GM06990 (cell line): ENCODE measurements at regions not wholly inside any gene's neighbourhood (a gene's known extent, or its start where the extent isn't known, plus 50 kb on each side); places are given as distances from the start of the nearest gene placed in this dataset.

Experiments
- DNase-seq: peaks from one replicate; pipeline ENCODE4 v3.0.0-alpha.2; 2011; ENCODE audit not compliant: insufficient read length; ENCODE audit errors: extremely low read depth
- H3K27me3 ChIP-seq: replicated peaks from 2 replicates; pipeline ENCODE4 v1.6.0; 2011; ENCODE audit warnings: low read length; ENCODE audit not compliant: control insufficient read depth, insufficient read depth
- H3K36me3 ChIP-seq: 2 replicates; pipeline ENCODE4 v1.5.1; 2011; ENCODE audit warnings: low read length; ENCODE audit not compliant: control insufficient read depth, insufficient read depth
- H3K4me3 ChIP-seq: replicated peaks from 2 replicates; pipeline ENCODE4 v1.5.1; 2011; ENCODE audit warnings: low read depth, mild to moderate bottlenecking, control low read depth, low read length
- TF ChIP-seq, protein P1 (sequence below): IDR thresholded peaks from 2 replicates; pipeline ENCODE4 v1.5.1; 2011; ENCODE audit warnings: low read length, control low read depth, mild to moderate bottlenecking, inconsistent platforms; ENCODE audit not compliant: insufficient read depth, poor library complexity, severe bottlenecking

DNA sequence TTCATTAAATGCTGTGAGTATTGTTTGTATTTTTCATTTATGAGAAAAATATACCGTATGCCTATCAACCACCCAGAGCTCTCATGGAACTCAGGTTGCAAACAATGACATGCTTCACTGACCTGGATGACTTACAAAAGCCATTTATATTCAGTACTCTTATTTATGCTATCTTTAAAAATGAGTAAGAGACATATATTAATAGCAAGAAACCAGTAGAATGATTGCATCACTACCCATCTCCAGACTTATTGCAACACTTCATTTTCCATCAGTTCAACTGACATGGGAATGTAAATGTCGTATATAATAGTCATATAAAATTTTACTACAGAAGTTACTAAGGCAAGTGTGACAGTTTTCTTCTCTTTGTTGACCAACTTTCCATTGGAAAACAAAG is 69.1 kb downstream of the OTP start:
- no peaks in the 10 kb centered on the region for H3K27me3 ChIP-seq
- no peaks in the 10 kb centered on the region for H3K36me3 ChIP-seq
- no peak for DNase-seq
- H3K4me3 ChIP-seq = no peak overlapping the region
- TF ChIP-seq, protein P1, sequence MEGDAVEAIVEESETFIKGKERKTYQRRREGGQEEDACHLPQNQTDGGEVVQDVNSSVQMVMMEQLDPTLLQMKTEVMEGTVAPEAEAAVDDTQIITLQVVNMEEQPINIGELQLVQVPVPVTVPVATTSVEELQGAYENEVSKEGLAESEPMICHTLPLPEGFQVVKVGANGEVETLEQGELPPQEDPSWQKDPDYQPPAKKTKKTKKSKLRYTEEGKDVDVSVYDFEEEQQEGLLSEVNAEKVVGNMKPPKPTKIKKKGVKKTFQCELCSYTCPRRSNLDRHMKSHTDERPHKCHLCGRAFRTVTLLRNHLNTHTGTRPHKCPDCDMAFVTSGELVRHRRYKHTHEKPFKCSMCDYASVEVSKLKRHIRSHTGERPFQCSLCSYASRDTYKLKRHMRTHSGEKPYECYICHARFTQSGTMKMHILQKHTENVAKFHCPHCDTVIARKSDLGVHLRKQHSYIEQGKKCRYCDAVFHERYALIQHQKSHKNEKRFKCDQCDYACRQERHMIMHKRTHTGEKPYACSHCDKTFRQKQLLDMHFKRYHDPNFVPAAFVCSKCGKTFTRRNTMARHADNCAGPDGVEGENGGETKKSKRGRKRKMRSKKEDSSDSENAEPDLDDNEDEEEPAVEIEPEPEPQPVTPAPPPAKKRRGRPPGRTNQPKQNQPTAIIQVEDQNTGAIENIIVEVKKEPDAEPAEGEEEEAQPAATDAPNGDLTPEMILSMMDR = no peak

DNA sequence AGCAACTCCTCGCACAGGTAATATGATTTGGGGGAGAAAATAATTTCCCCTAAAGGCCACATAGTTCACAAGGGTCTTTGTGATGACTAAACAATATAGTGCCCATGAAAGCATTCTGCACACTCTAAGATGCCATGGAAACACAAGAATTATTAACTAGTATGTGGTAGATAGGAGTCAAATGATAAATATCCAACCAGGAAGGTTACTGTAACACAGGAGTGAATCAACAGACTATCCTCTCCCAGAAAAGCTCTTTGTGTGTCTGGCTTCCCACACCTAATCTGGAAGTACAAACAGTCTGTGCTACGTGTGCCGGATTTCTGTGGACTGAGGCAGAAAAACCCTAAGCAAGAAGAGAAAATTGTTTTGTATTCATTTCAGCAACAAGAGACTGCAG is 70.0 kb downstream of the OTP start:
- Histone ChIP-seq H3K27me3 (no peaks in the 10 kb centered on the region), H3K36me3 (no peaks in the 10 kb centered on the region), H3K4me3 (no peak overlapping the region)
- TF ChIP-seq, protein P1 = no peak
- no peak for DNase-seq

DNA sequence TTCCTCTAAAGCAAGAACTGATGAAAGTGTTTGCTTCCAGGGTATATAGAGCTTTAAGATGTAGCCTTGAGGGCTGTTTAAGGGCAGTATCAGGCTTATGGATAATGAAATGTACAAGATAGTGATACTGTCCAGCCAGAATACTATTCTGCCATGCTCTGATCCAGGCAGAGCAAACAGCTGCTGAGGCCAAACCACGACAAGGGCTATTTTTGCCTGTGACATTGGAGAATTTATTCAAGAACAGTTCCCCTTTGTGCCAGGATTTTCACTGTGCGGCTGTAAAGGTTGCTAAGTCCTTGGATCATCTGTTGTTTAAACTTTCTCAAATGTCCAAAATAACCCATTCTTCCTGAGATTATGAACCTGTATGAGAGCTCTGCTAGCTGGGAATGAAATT is 70.4 kb downstream of the OTP start:
- TF ChIP-seq, protein P1 = no peak

DNA sequence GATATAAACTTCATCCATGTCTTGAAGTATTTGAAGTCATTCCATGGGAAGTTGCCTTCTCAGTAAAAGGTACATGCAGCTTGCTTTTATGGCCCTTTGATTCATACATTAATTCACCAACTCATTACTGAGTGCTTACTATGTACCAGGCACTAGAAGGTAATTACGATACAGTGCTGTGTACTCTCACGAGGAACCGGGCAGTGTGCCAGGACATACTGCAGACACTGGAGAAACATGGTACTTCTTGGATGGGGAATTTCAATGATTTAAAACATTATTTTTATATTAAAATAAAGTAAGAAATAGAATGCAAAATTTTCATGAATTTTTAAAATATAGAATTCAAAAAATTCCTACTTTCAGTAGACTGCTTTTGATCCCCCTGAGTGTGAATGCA is 71.4 kb upstream of the WDR41 start:
- TF ChIP-seq, protein P1 = no peak
- H3K4me3 ChIP-seq = no peak overlapping the region
- DNase-seq = no peak
- no peaks in the 10 kb centered on the region for H3K36me3 ChIP-seq
- no peaks in the 10 kb centered on the region for H3K27me3 ChIP-seq

More for the DNA sequence above, 70.4 kb downstream of the OTP start:
- no peak for DNase-seq
- H3K27me3 ChIP-seq = no peaks in the 10 kb centered on the region
- H3K36me3 ChIP-seq = no peaks in the 10 kb centered on the region
- no peak overlapping the region for H3K4me3 ChIP-seq

DNA sequence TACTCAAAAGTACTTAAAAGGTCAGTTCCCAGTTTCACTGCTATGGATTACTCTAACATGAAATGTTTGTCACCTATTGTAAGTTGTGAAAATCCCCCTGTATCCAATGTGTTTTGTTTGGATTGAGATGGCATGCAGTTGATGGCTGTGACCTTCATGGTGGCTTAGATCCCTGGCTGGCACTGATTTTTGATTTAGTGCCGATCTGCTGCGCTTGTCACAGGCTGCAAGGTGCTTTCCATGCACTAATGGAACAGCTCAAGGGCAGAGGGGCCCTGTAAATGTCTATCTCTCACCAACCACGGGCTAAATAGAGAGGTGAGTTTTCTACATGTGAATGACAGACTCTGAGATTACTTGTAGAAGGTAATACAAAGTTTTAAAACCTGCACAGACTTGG is 69.8 kb upstream of the WDR41 start:
- DNase-seq = no peak
- H3K4me3 ChIP-seq = no peak overlapping the region
- TF ChIP-seq, protein P1 = no peak
- H3K27me3 ChIP-seq = no peaks in the 10 kb centered on the region
- no peaks in the 10 kb centered on the region for H3K36me3 ChIP-seq

DNA sequence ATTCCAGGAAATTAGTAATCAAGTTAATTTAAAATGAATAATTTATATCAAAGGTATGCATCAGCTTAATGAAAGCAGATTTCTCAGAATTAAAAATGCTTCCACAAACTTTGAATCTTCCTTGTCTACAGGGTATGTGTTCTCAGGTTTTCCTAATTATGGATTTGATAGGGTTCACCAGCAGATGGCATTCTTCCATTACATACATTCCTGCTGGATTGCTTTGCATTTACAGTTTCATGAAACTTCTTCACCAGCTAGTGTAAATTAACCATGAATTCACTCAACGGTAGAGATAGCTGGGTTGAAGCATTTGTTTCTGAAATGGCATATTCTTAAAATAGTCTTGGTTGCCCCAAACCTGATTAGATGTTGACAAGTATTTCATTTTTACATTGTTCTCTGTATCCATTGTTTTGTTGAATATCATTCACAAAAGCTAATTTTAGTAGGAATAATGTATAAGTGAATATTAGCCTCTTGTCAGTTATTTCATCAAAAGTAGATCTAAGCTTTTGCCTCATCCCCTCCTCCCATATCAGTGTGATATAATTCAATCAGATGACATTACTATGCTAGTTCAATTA is 68.7 kb upstream of the WDR41 start:
- no peaks in the 10 kb centered on the region for H3K27me3 ChIP-seq
- TF ChIP-seq, protein P1 = peak; percentile 26
- H3K4me3 ChIP-seq = no peak overlapping the region
- H3K36me3 ChIP-seq = no peaks in the 10 kb centered on the region
- DNase-seq = peak; percentile 13
